SIG-M5 treated with dmso at 0.1 percent for 504 hours (cell line): ENCODE measurements at regions not wholly inside any gene's neighbourhood (a gene's known extent, or its start where the extent isn't known, plus 50 kb on each side); places are given as distances from the start of the nearest gene placed in this dataset.
A peak's percentile ranks its signal among the peaks of the same experiment; 100 is the strongest.

Experiments used
- DNase-seq: peaks from one replicate; lab custom pipeline; 2025; ENCODE audit not compliant: unreplicated experiment; lab: John Stamatoyannopoulos, UW

- no peak for DNase-seq
Observed at GRCh38 chrX:23524467-23524866, 142.8 kb upstream of the PRDX4 start.

DNA sequence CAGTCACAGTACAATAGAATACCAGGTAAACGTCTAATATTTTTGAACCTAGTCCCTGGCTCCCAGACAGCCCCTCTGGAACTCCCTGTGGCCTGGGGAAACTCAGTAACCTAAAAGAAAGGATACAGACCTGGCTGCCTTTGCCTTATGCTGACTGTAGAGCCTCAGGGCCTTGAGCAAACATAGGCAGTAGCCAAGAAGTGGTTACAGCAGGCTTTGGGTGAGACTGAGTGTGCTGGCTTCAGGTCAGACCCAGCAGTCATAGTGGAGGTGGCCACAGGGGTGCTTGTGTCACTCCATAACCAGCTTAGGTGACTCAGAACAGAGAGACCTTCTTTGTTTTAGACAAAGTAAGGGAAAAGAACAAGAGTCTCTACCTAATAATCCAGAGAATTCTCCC, 141.8 kb upstream of the PRDX4 start:
- DNase-seq, result no peak

- no peak for DNase-seq
Observed at GRCh38 chrX:23540532-23540931, 126.8 kb upstream of the PRDX4 start.

- DNase-seq, result no peak
Observed at GRCh38 chrX:23548164-23548563, 119.1 kb upstream of the PRDX4 start.

DNA sequence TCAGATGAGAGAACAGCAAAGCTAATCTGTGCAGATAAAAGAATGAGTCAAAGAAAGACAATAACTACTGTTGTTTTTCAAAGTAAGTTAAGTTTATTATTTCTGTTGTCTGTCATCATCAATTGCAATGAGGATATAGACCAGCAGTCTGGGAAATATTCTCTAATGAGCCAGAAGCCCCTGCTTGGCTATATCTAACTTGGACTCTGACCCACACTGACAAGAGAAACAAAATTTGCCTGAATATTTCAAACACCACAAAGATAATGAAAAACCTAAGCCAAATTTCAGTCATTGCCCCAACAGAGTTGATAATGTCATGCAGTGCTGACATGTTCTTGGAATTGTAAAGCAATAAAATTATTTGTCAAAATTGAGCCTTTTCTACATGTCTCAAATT, 115.0 kb upstream of the PRDX4 start:
- no peak for DNase-seq

- DNase-seq, result peak; percentile 34
Observed at GRCh38 chrX:23554304-23554703, 113.0 kb upstream of the PRDX4 start.

DNA sequence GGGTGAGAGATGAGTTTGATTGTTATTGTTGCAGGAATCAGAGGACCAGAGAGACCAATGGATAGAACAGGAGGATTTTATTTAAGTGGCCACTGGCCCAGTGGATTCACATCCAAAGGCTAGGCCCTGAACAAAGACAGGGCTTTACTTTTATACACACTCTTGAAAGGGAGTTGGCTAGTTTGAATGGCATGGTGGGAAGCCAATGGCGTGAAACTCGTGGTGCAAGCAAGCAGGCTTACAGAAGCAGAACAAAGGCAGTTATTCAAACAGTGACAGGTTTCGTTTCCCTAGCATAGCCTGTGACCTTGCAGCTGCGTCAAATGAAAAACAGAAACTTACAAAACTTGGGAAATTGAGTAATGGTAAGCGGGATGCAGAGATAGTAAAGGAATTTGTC, 110.2 kb upstream of the PRDX4 start:
- peak; percentile 85 for DNase-seq

DNA sequence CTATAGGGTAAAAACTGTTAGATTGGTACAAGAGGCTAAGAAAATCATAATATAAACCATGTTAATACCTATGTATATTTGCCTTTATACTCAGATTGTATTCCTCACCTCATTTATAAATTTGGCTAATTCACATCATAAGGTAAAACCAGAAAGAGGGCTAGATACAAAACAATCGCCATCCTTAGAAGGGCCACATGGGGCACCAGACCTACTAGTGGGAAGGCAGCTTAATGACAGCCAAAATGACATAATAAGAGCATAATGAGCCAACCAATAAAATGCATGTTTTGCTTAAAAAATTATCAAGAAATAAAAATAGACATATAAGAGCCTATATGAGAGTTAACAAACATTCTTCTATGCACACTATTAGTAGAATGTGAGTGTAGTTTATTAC, 107.3 kb upstream of the PRDX4 start:
- peak; percentile 2 for DNase-seq

- no peak for DNase-seq
Observed at GRCh38 chrX:23570674-23571343, 96.5 kb upstream of the PRDX4 start.

DNA sequence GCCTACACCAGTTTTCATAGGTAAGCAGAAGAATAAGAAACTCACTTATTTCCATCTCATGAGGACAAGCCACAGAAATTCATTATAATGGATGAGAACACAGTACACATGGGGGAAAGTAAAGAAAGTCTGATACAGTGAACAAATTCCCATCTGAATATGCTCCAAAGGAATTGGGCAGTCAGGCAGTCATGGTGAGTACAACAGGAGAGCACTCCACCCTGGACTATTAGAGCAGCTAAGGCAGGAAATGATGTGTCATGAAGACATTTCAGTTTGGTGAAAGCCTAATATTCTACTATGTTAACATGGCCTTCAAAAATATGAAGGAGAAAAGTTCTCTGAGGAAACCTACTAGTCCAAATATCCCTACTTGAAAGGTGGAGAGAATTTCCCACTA, 92.0 kb upstream of the PRDX4 start:
- DNase-seq, result no peak

GRCh38 chrX:23578079-23578478, 89.2 kb upstream of the PRDX4 start:
- DNase-seq, result no peak

GRCh38 chrX:23589496-23589895, 77.8 kb upstream of the PRDX4 start:
- DNase-seq, result no peak

DNA sequence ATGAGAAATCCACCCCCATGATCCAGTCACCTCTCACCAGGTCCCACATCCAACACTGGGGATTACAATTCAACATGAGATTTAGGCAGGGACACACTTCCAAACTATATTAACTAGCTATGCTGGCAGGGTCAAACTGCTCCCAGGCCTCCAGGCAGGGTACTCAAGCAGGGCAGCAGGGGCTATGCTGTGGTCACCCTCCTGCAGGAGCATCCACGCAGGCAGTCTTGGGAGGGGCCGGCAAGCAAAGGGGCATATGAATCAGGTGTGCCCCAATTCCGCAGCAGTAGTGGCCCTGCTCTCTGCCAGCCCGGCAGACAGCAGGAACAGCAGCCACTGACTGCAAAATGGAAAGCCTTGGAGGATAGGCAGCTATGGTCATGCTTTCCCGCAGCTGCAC, 74.6 kb upstream of the PRDX4 start:
- no peak for DNase-seq

- DNase-seq, result no peak
Observed at GRCh38 chrX:23598575-23598974, 68.7 kb upstream of the PRDX4 start.

DNA sequence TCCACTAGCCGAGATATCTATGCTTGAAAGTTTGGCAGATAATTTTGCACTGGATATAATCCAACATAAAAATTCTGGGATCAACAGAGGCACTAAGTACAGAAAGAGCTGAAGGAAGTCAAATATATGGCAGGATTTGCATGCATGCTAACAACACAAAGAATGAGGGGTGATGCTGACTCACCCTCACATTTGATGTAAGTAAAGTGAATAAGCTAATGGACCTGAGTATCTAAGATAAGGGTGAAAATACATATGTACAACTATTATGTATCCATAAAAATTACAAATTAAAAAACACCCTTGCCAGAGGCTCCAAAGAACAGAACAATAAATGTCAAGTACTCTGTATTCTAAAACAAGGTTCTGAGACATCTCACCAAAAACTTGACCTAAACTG, 63.8 kb upstream of the PRDX4 start:
- DNase-seq, result no peak

DNA sequence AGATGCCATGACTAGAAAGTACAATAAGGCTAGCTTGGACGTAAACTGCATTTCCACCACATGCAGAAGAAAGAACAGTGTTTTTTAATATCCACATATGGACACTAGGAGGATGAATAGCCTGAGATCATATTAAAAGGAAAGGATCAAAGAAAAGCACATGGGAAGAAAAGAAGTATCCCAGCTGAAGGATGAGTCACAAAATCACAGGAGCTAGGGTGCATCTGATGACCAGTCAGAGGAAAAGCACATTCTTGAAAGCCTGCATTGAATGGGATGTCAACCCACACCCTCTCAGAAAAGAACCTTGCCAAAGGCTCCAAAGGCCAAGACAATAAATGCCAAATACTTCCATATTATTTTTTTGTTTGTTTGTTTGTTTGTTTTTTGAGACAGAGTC, 56.8 kb upstream of the PRDX4 start:
- DNase-seq, result no peak

DNA sequence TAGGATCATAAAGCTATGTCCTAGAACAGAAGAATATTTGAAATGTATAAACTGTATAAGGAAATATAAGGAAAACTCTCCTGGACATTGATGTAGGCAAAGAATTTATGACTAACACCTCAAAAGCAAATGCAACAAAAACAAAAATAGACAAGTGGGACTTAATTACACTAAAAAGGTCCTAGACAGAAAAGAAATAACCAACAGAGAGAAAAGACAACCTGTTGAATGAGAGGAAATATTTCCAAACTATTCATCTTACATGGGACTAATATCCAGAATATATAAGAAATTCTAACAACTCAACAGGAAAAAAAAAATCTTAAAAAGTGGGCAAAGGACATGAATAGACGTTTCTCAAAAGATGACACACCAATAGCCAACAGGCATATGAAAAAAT, 54.4 kb upstream of the PRDX4 start:
- no peak for DNase-seq

DNA sequence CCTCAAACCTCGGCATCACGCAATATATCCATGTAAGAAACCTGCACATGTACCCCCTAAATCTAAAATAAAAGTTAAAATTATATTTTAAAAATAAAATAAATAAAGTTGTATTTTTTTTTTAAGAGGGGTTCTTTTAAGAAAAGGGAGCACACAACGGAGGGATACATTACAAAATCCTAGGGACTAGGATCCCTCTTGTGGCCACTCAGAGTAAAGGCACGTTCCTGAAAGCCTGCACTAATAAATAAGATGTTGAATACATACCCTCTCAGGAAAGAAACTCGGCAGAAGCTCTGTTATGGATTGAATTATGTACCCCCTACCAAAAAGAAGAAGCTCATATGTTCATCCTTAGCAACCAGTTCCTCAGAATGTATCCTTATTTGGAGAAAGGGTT, 50.9 kb upstream of the PRDX4 start:
- peak; percentile 13 for DNase-seq
